KG1 (cell line): ENCODE measurements at regions not wholly inside any gene's neighbourhood (a gene's known extent, or its start where the extent isn't known, plus 50 kb on each side); places are given as distances from the start of the nearest gene placed in this dataset.
A peak's percentile ranks its signal among the peaks of the same experiment; 100 is the strongest.

Experiments
- DNase-seq: peaks from one replicate; lab custom pipeline; 2025; lab: John Stamatoyannopoulos, UW

GRCh38 chr13:107475753-107476453 is 739.4 kb downstream of the LIG4 start:
- DNase-seq = no peak

- DNase-seq = no peak
Observed at GRCh38 chr13:107473253-107473652, 742.1 kb downstream of the LIG4 start.

- no peak for DNase-seq
Observed at GRCh38 chr13:107466326-107467099, 748.8 kb downstream of the LIG4 start.

GRCh38 chr13:107462501-107462900 is 752.8 kb downstream of the LIG4 start:
- DNase-seq = no peak

- no peak for DNase-seq
Observed at GRCh38 chr13:107461751-107462150, 753.6 kb downstream of the LIG4 start.

GRCh38 chr13:107459430-107459829 is 755.9 kb downstream of the LIG4 start:
- no peak for DNase-seq

GRCh38 chr13:107458269-107458668 is 757.1 kb downstream of the LIG4 start:
- no peak for DNase-seq

GRCh38 chr13:107457686-107458085 is 757.6 kb downstream of the LIG4 start:
- DNase-seq = no peak

GRCh38 chr13:107456431-107456830 is 758.9 kb downstream of the LIG4 start:
- DNase-seq = no peak

- DNase-seq = no peak
Observed at GRCh38 chr13:107452833-107453232, 762.5 kb downstream of the LIG4 start.

GRCh38 chr13:107450931-107451330 is 764.4 kb downstream of the LIG4 start:
- peak; percentile 45 for DNase-seq

- DNase-seq = no peak
Observed at GRCh38 chr13:107450431-107450830, 764.9 kb downstream of the LIG4 start.

GRCh38 chr13:107447591-107447990 is 767.7 kb downstream of the LIG4 start:
- DNase-seq = no peak

- DNase-seq = no peak
Observed at GRCh38 chr13:107441279-107441678, 774.1 kb downstream of the LIG4 start.

- no peak for DNase-seq
Observed at GRCh38 chr13:107438251-107438650, 777.1 kb downstream of the LIG4 start.

- no peak for DNase-seq
Observed at GRCh38 chr13:107434347-107434746, 781.0 kb downstream of the LIG4 start.

GRCh38 chr13:107427536-107427935 is 787.8 kb downstream of the LIG4 start:
- DNase-seq = no peak

- no peak for DNase-seq
Observed at GRCh38 chr13:107422421-107422820, 792.9 kb downstream of the LIG4 start.

GRCh38 chr13:107421951-107422350 is 793.4 kb downstream of the LIG4 start:
- DNase-seq = no peak

- DNase-seq = no peak
Observed at GRCh38 chr13:107421028-107421427, 794.3 kb downstream of the LIG4 start.

GRCh38 chr13:107413005-107413404 is 802.3 kb downstream of the LIG4 start:
- DNase-seq = no peak

GRCh38 chr13:107407074-107407473 is 808.3 kb downstream of the LIG4 start:
- DNase-seq = no peak

- no peak for DNase-seq
Observed at GRCh38 chr13:107395927-107396662, 819.2 kb downstream of the LIG4 start.
